ENCODE measurements at regions not wholly inside any gene's neighbourhood (a gene's known extent, or its start where the extent isn't known, plus 50 kb on each side); places are given as distances from the start of the nearest gene placed in this dataset.
"Not testable (repeated sequence)": the region's sequence is repeated elsewhere in the genome, so short reads cannot be mapped to it uniquely, and the experiment has no call there.

DNA sequence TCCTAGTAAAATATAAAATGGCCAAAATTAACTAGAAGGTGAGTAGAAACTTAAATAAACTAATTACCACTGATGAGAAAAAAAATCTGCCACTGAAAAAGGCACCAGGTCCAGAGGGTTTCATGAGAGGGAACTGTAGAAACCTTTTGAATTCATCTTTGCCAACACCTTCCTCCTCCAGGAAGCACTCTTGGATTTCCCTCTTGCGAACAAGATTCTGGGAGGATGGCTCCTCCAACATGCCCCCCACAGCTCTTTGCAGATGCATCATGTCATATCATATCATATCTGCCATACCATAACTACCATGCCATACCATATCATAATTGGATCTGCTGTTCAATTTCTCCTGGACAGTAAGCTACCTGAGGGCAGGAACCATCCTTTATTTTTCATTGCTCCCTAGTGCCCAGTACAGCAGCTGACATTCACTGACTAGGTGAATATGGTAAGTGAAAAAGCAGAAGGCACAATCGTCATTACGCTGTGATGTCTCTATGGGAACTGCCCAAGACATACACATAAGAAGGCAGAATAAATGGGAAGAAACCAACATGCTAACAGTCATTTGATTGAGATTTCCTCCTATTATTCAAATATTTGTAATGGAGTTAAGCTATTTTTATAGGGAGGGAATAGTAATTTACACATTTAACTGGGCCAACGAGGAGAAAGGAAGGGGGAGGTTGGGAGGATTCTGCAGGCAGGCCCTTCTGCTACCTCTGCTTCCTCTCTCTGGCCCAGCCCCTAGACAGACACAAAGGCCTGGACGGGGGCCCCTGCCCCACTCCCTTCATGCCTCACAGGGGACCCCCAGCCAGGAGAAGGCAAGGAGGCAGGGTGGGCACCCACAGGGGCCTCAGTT is 110.1 kb upstream of the SMURF2 start:
- no peak for DNase-seq

DNA sequence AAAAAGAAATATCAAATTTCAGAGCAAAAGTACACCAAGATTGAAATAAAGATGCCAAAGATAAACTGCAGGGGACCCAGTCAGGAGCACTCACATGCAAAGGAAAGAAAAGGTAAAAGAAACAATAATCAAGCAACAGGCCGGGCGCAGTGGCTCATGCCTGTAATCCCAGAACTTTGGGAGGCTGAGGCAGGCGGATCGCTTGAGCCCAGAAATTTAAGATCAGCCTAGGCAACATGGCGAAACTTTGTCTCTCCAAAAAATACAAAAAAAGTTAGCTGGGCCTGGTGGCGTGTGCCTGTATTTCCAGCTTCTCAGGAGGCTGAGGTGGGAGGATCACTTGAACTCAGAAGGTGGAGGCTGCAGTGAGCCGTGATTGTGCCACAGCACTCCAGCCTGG is 107.6 kb upstream of the SMURF2 start:
- no peak for DNase-seq

DNA sequence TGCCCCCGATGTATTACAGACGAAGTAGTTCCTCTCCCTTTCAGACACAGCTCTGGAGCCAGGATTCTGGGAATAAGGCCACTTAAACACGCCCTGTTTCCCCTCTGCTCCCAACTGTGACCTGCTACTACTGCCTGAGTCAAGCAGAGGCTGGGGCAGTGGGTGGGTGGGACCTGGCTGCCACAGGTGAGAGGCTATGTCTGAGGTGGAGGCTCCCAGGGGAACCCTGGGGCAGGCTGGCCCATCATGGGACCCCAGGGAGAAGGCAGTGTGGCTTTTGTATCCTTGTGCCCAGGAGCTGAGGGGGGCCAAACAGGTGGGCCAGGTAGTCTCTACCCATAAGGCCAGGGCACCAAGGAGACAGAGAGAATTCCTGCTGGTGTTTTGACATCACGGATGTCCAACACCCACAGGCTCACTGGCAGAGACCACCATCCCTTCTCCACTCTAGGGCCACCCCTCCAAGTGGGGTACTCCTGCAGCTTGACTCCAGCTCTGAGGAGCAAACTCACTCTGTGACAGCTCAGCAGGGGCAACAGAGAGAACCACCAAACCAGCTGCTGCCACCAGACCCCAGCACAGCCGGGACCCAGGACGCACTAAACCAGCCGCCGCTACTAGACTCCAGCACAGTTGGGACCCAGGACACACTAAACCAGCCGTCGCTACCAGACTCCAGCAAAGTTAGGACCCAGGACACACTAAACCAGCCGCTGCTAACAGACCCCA is 105.3 kb upstream of the SMURF2 start:
- DNase-seq, result no peak

DNA sequence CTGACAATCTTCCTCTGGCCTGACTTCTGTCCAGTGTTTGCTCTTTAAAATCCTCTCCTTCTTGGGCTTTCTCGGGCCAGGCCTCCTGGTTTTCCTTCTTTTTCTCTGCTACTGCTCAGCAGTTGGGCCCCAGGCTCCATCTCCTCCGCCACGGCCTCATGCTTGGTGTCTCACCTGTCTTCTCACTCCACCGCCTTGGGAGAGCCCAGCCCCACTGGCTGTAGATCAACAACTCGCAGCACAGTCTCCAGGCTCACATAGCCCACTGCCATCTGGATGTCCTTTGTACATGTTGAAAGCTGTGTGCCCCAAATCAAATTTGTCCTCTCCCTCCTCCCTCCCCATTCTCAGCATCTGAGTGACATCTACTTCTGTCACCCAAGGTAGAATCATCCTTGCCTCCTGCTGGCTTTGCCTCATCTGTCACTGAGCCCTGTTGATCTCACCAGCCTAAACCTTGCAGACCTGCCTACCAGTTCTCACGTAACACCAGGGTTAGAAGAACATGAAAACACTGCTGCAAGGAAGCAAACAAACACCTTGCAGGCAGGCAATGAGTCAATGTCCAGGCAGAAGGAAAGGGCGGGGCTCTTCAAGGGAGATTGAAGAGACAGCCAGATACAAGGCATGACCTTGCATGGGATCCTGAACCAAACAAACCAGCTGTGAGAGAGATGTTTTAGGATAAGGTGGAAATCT is 103.2 kb upstream of the SMURF2 start:
- no peak for DNase-seq

DNA sequence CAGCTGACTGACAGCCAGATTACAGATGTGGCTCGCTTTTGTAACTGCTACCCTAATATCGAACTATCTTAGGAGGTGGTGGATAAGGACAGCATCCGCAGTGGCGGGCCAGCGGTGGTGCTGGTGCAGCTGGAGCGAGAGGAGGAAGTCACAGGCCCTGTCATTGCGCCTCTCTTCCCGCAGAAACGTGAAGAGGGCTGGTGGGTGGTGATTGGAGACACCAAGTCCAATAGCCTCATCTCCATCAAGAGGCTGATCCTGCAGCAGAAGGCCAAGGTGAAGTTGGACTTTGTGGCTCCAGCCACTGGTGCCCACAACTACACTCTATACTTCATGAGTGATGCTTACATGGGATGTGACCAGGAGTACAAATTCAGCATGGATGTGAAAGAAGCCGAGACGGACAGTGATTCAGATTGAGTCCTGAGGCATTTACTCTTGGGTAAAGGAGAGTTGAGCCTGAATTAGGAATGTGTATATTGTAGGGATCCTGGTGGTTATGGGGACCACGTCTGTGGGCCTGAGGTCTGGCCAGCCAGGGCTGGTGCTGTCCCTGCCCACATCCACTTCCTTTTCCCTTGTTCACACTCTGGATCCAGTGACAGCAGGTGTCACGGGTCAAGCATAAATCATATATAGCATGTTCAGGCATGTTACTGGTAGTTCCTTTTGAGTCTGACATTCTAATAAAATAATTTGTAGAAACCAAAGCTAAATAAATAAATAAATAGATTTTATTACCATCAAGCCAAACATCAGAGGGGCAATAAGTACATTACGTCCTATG is 89.0 kb upstream of the SMURF2 start:
- no peak for DNase-seq

DNA sequence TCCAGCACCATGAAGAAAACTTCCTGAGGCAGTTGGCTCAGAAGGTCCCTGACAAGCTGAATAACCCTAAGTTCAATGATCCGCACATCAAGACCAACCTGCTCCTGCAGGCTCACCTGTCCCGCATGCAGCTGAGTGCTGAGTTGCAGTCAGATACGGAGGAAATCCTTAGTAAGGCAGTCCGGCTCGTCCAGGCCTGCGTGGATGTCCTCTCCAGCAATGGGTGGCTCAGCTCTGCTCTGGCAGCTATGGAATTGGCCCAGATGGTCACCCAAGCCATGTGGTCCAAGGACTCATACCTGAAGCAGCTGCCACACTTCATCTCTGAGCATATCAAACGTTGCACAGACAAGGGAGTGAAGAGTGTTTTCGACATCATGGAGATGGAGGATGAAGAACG is 88.4 kb upstream of the SMURF2 start:
- DNase-seq, result no peak

DNA sequence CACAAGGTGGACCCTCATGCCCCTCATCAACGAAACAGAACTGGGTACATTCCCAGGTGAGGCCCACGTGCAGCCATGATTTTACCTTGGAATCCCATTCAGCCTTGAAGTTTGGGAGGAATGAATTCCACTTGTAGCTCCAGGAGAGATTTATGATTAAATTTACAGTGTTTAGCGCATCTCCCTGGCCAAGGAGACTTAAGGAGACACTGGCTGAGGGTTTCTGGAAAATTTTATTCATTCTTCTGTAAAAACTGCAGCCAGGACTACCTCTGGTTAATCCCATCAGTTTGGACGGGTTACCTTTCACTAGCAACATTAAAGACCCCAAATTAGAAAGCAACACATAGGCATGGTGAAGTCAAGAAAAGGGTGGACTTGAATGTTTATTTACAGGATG is 87.2 kb upstream of the SMURF2 start:
- DNase-seq, result no peak

DNA sequence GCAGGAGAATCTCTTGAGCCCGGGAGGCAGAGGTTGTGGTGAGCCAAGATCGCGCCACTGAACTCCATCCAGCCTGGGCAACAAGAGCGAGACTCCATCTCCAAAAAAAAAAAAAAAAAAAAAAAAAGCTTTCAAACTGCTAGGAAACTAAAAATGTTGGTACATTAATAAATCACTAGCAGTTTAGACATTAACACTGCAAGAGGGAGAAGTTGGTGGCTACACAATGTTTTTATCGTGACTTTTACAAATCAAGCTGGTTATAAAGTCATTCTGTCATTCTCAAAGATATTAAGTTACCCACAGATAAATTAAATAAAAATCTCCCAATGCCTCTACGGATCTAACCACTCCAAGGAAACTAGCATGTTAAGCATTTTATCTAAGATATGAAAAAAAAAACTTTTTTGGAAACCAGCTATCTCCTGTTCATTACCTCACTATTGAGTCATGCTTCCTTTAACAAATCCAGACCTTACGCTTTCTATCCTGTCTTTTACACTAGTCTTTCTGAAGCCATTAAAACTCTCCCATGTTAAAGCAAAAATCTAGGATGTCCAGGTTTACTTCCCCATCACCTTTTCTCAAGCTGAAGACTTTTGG is 85.9 kb upstream of the SMURF2 start:
- DNase-seq, result no peak

DNA sequence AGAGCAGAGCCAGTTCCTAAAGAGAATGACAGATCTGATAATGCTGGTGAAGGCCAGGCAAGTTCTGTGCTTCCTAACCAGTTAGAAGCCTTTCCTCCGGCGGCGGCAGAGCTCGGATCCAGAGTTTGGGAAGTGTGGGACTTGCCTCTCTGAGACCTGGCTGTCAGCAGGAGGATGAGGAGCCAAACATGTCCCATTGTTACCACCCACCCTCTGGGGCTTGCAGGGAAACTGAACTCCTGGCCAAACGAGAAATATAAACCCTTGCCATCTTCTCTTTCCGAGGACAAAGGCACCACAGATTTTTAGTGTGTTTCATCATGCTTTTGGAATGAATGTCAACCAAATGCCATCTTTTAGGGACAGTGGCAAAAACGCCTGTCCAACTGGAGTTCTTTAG is 80.2 kb upstream of the SMURF2 start:
- no peak for DNase-seq

DNA sequence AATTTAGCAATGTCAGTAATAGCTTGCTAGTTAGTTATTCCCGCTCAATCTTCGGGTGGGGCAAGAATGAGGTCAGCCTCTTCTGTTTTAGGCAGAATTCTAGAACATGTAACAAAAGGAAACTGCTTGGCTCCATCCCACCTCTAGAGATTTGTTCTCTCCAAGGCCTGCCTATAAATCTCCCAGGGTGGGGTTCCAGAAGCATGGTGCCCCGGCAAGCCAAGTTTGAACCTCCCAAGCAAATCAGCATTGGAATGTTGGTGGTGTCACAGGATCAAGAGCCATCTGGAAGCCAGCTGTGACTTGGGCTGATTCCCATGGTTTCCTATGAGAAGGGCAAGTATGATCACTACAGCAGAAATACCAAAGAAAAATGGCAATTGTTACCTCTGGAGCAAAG is 79.8 kb upstream of the SMURF2 start:
- not testable (repeated sequence) for DNase-seq

DNA sequence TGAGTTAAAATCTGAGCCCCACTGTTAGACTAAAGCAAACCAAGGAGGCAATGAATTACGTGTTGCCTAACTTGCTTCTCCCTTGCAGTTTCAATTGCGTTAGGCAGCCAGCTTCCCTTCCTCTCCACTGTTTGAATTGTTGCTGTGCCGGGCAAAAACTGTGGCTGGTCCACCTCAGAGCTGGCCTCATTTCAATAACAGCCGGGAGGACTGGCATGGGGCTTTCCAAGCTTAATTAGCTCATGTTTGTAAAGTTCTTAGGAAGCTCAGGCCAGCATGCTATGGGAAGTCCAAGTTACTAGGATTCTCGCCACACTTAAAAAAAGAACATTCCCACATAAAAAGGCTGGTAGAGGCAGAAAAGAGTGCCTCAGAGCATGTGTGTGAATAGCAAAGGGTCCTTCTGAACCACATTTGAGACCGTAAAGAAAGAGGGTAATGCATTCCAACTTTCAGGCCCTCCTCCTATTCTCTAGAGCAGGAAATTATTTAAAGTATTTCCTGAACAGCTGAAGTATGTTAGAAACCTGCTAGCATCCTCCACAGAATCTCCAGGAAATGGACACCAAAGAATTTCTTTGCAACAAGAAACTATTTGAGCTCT is 79.0 kb upstream of the SMURF2 start:
- no peak for DNase-seq

DNA sequence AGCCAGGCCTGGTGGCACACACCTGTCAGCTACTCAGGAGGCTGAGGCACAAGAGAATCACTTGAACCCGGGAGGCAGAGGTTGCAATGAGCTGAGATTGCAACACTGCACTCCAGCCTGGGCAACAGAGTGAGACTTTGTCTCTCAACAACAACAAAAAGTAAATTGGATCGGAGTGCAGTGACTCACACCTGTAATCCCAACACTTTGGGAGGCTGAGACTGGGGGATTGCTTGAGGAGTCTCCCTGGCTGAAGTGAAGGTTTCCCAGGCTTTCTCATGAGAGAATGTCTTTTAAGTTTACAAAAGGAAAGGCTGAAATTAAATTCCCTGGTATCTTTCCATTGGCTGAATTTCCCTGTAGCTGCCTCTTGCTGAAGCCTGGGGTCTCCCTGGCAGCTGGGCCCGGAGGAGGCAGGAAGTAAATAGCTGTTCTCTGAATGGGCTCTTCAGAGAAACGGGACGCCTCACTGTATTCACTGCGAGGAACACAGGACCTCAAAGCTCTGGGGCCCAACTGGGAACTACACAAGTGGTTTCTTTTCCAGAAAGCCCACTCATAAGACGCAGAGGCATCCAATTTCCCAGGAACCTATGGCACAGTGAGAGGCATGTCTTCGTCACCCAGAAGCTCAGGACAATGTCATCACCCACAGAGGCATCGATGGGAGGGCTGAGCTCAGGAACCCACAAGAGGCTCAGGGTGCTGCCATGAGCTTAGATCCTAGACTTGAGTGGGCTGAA is 77.4 kb upstream of the SMURF2 start:
- DNase-seq, result no peak

DNA sequence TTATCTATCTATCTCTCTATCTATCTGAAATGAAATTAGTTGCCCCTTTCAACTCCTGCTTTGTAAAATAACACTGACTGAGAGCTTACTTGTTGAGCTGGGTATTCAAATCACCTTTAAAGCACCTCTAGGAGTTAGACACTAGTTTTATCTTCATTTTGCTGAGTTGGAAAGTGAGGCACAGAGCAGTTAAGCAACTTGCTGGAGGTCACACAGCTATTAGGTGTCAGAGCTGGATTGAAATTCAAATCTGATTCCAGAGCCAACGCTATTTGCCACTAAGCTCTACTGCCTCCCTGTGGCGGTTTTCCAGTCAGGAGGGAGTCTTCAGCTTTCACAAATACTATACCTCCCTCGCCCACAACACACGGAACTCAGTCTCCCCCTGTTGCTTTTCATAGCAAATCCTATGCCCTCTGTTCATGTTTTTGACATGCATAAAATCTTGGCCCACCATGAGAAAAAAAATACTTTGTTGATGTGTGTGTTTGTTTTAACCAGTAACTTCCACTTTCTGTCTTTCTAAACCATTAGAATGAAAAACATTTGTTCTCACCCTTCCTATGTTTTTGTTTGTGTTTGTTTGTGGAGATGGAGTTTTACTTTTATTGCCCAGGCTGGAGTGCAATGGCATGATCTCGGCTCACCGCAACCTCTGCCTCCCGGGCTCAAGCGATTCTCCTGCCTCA is 74.8 kb upstream of the SMURF2 start:
- peak in 1 of 2 donors; percentile 37 for DNase-seq

DNA sequence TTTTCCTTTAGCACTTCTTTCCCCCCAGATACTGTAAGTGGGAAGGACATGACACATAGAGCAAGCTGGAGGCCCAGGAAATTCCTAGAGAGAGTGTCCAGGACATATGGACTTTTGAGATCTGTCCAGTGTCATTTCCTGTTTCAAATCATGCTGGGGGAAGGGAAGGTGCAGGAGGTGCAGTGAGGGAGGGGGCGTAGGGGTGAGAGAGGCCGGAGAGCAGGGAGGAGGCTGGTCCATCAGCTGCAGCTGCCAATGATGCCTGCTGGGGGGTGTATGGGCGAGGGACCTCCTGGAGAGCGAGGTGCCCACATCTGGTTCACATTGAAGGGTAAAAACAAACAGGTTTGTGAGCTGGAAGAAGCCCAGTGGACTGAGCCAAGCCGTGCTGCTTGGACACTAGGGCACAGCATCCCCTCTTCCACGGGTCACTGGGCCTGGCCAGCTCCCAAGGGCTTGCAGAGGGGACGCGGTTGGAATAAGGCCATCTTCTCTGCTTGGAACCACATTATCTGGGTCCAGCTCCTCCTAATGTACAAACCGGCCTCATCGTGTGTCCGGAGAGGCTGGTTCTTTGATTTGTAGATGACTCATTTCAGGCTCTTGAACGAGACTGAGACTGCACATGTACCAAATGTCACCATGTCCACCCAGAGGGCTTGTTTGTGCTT is 70.4 kb upstream of the SMURF2 start:
- DNase-seq, result no peak

DNA sequence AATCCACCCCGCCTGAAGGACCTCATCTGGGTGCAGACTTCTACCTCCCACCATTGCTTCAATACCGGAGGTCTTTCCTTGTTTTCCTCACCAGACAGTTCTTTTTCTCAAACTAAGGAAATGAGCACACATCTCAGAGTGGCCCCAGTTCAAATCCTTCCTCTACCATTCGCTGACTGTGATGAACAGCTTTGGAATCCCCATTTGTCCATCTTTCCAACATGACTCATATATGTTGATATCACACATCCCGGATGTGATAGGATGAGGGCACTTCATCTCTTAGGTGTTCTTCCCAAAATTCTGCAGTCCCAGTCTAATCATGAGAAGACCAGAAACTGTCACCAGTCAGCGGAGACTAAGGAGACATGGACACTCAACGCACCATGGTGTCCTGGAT is 67.9 kb upstream of the SMURF2 start:
- not testable (repeated sequence) for DNase-seq

DNA sequence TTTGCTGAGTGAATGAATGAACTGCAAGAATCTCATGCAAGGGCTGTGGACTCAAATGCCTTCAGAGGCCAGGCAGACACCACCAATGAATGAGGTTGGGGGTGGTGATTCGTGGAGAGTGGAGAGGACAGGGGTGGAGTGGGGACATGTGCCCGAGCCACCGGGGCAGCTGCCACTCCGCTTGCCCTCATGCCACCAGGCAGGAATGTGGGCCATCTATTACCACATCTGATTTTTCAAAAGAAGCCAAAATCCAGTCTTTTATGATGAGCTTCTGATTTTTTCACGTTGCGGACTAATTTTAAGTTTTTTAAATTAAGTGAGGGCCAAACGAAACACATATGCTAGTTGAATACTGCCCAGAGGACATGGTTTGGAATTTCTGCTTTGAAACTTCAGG is 67.1 kb upstream of the SMURF2 start:
- no peak for DNase-seq

DNA sequence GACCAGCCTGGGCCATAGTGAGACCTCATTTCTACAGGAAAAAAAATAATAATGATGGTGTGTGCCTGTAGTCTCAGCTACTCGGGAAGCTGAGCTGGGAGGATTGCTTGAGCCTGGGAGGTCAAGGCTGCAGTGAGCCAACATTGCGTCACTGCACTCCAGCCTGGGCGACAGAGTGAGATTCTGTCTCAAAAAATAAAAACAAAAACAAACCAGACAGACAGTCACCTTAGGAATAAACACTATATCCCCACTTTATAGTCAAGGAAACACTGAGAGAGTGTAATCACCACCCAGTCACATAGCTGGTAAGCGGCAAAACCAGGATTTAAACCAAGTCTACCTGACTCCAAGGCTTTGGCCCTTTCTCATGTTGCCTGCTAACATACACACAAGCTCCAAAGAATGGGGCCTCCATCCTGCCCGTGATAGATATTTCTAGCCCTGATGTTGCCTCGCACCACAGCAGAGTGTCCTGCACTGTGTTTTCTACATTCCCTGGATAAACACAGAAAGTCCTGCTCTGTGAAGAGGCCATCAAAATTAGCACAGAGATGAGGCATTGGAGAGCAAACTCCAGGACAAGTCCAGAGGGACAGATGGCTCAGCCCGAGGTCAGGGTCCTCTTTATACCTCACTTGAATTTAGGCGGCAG is 66.1 kb upstream of the SMURF2 start:
- DNase-seq, result no peak

DNA sequence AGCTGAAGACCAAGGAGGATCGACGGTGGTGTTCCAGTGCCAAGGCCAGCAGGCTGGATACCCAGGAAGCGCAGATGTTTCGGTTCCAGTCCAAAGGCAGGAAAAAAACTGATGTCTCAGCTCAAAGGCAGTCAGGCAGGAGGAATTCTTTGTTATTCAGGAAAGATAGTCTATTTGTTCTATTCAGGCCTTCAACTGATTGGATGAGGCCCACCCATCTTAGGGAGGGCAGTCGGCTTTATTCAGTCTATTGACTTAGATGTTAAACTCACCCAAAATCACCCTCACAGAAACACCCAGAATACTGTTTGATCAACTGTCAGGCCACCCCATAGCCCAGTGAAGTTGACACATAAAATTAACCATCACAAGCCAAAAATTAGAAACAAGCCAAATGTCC is 63.9 kb upstream of the SMURF2 start:
- not testable (repeated sequence) for DNase-seq

DNA sequence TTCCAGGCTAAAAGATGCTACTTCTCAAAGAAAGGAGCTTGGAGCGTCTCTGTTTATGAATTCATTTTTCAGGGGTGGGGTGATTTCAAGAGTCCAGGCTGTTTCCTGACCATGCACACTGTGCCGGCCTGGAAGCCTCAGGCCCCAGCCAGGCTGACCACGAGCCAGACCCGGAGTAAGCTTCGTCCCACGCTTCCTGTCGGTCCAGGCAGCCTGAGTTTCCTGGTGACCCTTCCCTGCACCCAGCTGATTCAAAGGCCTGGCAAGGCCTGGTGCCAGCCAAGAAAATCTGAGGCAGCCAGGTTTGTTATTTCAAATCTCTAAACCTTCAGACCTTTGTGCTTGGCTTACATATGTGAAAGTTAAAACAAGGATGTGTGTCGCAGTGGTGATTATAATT is 62.1 kb upstream of the SMURF2 start:
- DNase-seq, result not testable (repeated sequence)

DNA sequence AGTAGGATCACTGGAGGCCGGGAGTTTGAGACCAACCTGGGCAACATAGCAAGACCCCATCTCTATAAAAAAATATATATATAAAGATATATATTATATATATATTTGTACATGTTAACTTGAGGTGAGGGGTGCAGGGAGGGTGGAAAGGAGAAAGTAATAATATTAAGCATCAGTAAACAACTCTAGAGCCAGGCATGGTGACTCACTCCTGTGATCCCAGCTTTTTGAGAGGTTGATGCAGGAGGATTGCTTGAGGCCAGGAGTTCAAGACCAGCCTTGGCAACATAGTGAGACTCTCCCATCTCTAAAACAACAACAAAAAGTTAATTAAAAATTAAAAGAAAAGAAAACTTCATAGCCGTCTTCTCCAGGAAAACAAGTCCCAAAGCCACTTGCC is 61.7 kb upstream of the SMURF2 start:
- DNase-seq, result no peak

All from bone marrow (tissue), 2 donors.